NCI-H345 treated with DMSO at 0.1 percent for 48 hours (cell line): ENCODE measurements at regions not wholly inside any gene's neighbourhood (a gene's known extent, or its start where the extent isn't known, plus 50 kb on each side); places are given as distances from the start of the nearest gene placed in this dataset.
"Not testable (repeated sequence)": the region's sequence is repeated elsewhere in the genome, so short reads cannot be mapped to it uniquely, and the experiment has no call there.

ENCODE experiments used
- DNase-seq: peaks from one replicate; lab custom pipeline; 2025; ENCODE audit not compliant: unreplicated experiment; lab: John Stamatoyannopoulos, UW

DNA sequence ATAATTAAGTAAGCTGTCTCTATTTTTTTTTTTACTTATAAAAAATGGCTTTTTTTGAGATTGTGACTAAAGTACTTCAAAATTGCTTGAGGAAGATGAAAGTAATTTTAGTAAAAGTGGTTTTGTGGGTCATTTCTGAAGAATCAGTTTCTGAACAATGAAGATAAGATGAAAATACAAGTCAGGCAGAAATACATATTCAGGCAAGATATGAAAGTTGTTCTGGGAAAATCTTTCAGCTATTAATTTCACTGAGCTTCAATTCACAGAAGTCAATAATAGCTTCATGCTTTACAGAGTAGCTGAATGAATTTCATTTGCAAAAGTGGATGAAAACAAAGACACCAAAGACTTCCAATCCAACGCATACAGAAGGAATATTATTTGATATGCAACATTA, 305.2 kb upstream of the ARSJ start:
- no peak for DNase-seq

DNA sequence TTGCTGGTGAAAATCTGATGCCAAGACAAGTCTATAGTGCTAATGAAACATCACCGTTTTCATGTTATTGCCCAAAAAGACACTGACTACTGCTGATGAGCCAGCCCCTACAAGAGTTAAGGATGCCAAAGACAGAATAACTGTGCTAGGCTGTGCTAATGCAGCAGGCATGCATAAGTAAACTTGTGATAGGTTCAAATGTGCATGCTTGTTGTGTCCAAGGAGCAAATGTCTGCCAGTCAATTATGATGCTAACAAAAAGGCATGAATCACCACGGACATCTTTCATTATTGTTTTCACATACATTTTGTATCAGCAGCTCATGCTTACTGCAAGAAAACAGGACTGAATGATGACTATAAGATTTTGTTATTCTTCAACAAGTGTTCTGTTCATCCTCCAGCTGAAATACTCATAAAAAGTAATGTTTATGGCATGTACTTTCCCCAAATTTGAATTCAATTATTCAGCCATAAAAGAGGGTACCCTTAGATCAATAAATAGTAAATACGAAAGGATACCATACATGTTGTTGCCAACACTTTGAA, 306.9 kb upstream of the ARSJ start:
- DNase-seq, result no peak

DNA sequence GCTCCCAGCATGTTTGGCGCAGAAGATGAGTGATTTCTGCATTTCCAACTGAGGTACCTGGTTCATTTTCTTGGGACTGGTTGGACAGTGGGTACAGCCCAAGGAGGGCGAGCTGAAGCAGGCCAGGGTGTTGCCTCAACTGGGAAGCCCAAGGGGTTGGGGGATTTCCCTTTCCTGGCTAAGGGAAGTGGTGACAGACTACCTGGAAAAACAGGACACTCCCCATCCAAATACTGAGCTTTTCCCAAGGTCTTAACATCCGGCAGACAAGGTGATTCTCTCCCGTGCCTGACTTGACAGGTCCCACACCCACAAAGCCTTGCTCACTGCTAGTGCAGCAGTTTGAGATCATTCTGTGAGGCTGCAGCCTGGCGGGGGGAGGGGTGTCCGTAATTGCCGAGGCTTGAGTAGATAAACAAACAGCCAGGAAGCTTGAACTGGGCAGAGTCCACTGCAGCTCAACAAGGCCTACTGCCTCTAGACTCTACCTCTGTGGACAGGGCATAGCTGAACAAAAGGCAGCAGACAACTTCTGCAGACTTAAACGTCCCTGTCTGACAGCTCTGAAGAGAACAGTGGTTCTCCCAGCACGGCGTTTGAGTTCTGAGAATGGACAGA, 307.7 kb upstream of the ARSJ start:
- DNase-seq, result no peak

DNA sequence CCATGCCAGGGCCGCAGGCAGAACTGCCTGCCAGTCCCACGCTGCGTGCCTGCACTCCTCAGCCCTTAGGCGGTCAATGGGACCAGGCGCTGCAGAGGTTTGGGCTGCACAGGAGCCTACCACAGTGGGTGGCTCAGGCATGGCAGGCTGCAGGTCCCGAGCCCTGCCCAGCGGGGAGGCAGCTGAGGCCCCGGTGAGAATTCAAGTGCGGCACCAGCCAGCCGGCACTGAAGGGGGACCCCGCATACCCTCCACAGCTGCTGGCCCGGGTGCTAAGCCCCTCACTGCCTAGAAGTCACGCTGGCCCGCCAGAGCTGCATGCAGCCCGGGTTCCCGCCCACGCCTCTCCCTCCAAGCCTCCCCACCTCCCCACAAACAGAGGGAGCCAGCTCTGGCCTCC, 302.5 kb upstream of the UGT8 start:
- no peak for DNase-seq

DNA sequence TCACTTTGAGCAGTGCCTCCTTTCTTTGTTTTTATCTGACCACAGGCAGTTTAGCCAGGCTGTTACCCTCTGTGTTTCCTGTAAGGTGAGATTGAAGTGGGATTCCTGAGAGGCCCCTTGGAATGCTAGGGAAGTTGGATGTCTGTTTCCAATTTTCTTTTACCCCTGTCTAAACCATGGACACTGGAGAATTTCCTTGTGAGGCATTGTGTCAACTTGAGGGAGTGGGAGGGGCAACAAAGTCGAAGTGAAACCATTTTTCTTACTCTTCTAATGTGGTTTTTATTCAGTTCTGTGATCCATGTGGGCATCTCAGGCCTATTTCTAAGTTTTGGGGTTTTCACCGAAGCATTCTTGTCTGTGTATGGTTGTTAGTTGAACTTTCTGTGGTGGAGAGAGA, 296.1 kb upstream of the UGT8 start:
- no peak for DNase-seq

DNA sequence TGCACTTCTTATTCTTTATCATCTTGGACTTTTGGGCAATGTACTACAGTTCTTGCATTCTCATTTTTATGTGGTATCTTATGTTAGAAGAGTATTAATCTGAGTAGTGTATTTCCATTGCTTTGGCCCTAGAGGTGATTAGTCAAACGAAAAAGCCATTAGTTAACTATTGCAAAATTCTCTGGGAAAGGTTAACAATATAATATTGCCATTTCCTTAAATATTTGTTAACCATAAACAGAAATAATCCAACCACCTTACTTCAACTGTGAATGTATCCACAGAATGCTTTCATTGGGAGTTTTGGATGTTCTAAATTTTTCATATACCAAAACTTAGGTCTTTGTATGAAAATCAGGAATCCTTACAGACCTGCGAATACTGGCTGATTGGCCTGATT, 294.6 kb upstream of the UGT8 start:
- no peak for DNase-seq

DNA sequence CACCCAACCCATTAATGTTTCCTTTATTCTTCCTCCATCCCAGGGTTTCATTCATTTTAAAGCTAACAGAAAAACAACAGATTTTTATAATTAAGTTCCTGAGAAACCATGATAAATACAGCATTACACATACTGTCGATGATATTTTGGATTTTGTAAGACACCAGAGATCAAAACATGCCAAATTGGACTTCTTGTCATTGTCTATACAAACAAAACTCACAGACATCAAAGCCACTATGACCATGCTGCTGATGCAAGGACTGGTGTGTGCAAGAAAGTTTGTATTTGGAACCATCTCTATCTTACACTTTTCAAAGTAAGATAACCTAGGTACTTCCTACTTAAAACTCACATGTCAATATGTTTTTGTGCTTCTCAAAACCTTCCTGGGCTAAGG, 294.0 kb upstream of the UGT8 start:
- DNase-seq, result no peak

DNA sequence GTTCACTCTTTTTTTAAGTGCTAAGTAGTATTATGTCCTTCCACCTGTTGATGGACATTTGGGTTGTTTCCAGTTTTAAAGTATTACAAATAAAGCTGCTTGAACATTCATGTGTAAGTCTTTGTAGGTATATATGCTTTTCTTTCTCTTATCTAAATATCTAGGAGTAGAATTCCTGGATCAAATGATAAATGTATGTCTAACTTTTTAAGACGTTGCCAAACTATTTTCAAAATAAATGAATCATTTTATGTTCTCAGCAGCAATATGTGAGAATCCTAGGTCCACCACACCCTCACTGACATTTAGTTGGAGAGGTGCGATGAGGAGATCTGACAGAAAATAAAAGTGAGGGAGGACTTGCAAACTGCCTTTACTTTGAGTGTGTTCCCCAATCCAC, 291.7 kb upstream of the UGT8 start:
- DNase-seq, result no peak

DNA sequence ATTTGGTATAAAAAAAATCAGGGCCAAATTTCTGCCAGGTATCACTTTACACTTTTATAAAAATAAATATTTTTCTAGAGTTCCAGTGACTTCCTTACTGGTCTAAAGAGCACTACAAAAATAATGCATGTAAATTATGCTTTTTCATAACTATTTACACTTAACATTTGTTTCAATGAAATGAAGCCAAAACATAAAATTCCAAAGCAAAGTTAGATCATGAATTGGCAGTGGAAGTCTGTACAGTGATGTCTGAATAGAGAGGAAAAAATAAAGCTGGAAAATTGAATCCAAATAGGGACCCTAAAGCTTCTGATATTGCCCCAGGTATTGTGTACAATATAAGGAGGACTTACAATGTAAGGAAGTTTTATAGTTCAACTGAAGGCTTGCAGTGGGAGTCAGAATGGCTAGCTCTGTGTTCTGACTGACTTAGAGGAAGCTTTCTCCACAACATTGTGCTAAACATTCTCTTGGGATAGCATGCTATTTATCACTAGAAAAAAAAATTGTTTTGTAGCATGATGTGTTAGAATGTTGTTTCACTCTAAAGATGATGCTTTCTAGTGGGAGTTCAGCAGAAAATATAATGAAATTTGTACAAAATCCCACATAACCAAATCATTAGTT, 288.2 kb upstream of the UGT8 start:
- no peak for DNase-seq

DNA sequence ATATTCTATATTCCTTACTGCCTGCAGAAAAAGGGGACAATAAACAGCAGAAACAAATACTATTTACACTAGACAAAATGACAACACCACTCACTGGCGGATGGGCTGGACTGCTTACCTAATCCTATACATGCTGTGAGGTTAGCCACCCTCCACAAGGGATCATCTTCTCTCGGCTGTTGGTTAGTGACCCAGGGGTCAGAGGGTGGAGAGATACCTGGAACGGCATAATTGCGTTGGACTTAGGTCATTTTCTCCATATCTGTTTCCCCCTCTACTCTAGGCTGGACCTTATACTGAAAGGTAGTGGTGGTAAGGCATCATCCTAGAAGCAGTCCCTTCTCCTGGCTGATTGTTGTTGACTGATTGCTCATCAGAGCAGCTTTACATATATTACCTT, 286.8 kb upstream of the UGT8 start:
- DNase-seq, result no peak

DNA sequence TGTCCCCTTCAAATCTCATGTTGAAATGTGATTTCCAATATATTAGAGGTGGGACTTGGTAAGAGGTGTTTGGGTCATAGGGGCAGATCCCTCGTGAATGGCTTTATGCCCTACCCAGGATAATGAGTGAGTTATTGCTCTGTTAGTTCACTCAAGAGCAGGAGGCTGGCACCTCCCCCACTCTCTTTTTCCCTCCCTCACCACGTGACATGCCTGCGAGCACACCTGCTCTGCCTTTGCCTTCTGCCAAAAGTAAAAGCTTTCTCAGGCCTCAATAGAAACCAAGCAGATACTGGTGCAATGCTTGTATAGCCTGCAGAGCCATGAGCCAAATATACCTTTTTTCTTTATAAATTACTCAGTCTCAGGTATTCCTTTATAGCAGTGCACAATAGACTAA, 286.3 kb upstream of the UGT8 start:
- DNase-seq, result no peak

DNA sequence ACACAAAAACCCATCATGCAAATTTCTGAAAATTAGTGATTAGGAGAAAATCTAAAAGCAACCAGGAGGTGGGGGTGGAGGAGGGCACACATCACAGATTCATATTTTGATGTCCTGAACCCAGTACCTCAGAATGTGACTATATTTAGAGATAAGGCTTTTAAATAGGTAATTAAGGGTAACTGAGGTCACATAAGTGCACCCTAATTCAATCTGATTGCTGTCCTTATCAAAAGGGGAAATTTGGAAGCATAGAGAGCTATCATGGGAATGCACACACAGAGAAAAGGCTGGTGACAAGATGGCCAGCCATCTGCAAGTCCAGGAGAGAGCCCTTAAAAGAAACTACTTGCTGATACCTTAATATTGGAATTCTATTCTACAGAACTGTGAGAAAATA, 281.8 kb upstream of the UGT8 start:
- DNase-seq, result no peak

DNA sequence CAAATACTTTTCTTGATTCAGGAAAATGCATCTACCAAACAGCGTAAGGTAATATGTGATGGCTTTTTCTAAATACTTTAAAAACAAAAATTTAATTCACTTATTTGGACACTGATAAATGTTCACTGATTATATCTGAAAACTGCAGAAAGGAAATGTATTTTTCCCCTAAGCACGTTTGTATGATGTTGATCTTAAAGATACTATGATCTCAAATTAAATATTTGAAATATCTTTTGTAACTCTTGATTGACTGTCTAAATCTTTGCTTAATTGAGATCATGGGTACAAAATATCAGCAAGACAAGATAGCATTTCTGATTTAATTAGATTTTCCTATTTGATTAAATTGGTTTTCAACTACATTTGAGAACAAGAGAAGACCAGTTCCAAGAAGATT, 281.0 kb upstream of the UGT8 start:
- no peak for DNase-seq

DNA sequence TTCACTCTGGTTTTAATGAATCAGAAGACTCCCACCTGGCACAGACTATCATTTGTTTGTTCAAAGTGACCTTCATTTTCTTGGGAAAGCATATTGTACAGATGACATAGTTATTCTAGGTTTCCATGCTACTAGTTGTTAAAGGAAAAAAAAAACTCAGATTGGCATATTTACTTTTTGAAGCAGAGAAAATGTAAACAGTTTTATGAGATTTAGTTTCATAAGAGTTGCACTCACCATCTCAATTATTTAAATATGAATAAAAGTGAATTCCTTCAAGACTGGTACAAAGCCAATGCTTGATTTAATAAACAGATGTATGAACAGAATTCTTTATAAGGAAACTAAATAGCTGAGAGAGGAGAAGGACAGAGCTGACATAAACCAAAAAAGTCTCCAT, 280.3 kb upstream of the UGT8 start:
- no peak for DNase-seq

DNA sequence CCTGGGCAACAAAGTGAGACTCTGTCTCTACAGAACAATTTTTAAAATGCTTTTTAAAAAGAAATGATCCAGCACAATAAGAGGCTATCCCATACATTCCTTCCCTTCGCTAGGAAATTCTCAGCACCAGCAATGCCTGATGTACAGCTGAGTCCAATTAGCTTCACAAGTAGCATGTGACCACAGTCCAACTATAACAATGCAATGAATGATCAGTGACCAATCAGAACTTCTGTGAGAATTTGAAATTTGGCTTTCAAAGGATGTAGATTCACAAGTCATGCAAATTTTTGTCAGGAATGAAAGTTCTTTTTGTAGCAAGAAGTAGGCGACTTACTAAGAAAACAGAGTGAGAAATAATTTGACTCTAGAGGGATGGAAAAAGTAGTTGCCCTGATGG, 278.5 kb upstream of the UGT8 start:
- no peak for DNase-seq

DNA sequence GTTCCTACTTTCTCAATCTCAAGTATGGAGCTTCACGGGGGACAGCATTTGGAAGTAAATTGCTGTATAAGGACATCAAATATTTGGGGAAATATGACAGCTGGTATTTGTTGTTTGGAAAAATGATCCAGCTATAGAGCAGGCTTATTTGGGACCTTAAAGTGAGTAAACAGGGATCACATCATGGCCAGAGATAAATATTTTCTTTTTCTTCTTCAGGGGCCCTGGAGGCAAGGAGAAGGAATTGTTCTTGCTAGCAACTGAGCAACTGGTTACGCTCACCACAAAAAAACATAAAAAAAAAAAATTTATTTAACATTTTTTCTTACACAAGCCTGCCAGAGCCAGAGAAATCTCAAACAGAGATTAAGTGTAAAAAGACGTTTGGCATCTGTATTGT, 277.2 kb upstream of the UGT8 start:
- DNase-seq, result no peak

DNA sequence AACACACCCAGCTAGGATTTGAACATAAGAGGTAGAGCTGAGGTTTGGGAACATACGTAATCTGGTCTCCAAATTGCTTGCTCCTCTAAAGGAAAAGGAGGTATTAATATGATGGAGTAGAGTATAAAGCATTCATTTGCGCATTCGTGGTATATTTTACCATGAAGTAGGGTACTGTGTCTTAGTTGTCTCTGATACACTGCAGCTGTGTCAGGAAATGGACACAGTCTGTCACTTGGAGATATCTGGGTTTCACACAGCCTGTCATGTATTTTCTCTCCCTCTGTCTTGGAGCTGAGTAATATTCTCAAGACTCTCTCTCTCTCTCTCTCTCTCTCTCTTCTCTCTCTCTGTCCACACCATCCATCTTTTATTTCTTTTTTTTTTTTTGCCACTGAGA, 274.8 kb upstream of the UGT8 start:
- DNase-seq, result no peak

DNA sequence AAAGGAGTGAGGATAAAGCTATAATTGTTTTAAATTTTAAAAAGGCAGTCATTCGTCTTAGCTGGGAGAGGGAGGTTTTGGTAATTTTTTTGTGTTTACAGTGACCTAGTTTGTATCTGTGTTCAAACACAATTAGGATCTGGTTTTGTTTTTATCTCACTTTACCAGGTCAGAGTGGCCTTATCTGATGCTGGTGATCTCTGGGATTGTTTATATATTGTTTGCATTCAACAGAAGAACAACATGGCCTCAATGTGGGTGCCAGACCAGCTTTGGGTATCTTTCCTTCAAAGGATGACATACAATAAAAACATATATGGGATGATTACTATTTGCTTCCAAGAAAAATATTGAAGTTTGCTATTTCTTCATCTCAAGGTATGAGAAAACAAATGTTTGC, 272.2 kb upstream of the UGT8 start:
- no peak for DNase-seq

DNA sequence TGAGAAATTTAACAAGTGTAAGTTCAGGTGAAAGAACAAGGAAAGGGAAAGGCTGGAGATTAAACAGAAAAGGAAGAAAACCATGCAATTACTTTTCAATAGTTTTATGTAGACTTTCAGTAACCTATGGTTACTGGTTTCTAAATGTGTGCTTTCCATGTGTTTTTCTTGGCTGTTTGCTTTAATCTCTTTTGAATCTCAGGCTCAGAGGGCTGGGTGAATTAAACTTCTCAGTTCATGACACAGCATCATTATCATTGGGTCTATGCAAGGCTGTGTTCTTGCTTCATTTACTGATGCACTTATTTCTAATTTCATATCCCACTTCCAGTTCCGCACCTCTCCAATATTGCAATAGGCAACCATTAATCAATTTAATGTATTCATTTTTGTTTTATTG, 266.5 kb upstream of the UGT8 start:
- no peak for DNase-seq

DNA sequence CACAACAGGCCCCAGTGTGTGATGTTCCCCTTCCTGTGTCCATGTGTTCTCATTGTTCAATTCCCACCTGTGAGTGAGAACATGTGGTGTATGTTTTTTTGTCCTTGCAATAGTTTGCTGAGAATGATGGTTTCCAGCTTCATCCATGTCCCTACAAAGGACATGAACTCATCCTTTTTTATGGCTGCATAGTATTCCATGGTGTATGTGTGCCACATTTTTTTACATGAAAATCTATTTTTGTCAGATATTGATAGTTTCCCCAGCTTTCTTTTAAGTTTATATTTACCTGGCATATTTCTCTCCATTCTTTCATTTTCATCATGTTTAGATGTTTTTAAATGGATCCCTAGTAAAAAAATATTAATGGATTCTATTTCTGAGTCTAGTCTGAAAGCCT, 264.2 kb upstream of the UGT8 start:
- DNase-seq, result not testable (repeated sequence)

DNA sequence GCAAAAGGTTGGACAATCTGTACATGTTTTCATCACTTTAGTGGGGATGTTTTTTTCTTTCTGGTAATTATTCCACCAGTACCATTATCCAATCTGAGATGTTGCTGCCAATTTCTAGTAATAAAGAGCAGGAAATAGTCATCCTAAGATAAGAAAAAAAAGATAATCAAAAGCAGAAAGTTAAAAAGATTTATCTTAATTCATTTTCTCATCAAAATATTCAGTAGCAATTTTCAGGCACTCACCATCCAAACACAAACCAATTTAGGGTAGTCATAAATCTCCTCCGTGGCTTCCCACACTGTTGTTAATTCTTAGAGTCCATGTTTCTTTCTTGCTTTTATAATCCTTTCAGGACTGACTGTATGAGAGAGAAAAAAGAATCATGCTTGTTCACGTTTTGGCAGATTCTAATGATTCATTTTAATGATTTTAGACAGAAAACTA, 263.7 kb upstream of the UGT8 start:
- DNase-seq, result no peak

DNA sequence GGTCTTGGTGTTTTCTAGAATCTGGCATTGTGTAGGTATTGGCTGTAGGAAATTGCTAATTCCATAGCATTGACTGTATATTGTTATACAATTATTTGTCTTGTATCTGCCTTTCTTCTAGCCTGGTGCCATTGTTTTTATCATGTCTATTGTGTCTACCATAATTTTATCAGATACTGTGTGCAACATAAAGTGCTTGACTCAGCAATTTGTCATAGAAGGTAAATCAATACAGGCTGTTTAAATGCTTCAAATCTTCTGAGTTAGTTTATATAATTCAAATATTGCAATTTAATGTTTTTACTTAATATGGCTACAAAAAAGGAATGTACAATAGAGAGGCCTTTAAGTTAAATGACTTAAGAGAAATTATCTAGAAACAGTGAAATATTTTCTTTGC, 263.3 kb upstream of the UGT8 start:
- DNase-seq, result no peak

DNA sequence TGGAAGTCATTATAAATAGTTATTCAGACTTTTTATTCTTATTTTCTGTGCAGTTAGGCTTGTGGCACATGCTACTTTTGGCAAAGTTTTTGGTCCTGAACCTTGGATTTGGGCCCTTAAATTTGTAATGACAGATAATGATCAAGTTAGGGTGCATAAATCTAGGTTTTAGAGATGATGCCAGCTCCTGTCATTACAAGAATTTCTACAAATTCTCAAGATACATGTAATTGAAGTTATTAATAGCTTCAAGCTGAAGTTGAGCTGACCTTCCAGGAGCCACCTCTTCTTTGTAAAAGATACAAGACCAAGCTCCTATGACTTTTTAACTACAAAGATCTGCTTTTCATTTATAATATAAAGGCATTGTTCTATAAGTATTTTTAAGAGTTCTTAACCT, 255.6 kb upstream of the UGT8 start:
- DNase-seq, result no peak
